GM21576 (cell line): ENCODE measurements at regions not wholly inside any gene's neighbourhood (a gene's known extent, or its start where the extent isn't known, plus 50 kb on each side); places are given as distances from the start of the nearest gene placed in this dataset.
"Not testable (repeated sequence)": the region's sequence is repeated elsewhere in the genome, so short reads cannot be mapped to it uniquely, and the experiment has no call there.

ENCODE experiments used
- ATAC-seq: cut with Tn5 transposase; IDR thresholded peaks from one replicate; pipeline ENCODE4 v1.9.1; 2021; ENCODE audit warnings: mild to moderate bottlenecking, moderate library complexity; ENCODE audit not compliant: unreplicated experiment

DNA sequence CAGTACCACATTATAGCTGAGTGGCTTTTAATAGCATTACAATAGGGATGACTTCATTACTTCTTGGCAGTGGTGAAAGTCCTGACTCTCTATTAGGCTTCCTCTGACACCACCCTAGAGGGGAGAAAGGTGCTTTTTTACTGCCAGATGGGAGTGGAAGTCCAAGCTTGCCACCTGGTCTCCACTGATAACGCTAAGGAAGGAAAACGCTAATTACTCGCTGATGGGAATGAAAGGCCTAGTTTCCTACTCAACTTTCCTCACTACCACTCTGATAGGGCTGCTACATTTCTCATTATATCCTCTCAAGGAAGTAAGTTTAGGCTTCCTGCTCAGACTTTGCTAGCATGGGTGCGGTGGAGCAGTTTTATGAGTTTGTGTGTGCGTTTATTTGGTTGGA lies 62.3 kb upstream of the PAGE3 start:
- ATAC-seq = no peak

DNA sequence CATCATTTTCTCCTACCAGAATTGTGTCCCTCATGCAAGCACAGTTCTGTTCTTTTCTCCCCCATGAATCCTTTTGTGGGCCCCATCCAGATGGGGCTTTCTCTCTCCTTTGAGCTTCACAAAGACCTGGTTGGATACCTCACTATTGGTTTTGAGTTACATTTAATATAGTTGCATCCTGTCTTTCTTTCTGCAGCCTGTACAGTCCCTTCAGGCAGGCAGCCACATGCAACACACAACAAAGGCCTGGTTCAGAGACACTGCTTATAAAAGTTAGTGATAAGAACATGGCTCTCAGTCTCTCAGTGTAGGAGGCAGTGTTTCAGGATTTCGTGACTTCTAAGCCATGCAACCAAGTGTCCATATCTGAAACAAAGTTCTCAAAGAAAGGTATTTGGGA lies 70.6 kb upstream of the PAGE3 start:
- ATAC-seq = no peak

DNA sequence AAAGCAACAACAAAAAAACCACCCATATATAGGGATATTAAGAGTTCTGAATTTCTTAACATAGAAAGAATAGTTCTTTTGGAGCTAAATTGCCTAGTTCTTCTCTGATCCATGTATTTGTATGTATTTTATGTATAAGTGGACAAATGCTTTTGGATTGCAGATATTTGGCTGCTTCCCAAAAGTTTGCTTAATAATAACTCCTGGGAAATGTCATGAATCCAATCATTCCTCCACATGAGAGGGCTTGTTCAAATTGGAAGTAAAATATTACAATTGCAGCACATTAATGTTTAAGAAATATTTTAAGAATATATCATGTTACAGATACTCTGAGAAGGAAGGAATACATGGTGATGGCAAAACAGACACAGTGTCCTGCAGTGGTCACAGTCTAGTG lies 71.5 kb upstream of the PAGE3 start:
- no peak for ATAC-seq

DNA sequence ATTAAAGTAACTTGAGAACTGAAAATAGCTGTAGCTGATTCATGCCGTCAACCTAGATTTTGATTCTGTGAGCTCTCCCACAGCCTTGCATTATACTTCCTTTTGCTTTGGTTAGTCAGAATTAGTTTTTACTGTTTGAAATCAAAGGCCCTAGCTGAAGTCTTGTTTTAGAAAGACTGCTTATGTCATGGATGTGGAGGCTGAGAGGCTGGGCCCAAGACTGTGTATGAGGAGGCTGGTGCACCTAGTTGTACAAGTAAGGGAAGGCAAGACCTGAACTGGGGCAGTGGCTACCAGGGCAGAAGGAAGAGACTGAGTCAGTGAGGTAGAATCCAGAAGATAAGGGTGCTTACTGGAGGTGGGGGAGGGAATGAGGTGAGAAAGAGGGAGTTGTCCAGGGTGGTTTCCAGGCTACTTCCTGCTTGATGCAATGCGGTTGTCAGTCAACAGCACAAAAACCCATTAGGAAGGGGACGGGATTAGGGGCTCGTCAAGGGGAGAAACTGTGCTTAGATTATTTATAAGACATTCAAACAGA lies 76.2 kb upstream of the PAGE3 start:
- ATAC-seq = no peak

DNA sequence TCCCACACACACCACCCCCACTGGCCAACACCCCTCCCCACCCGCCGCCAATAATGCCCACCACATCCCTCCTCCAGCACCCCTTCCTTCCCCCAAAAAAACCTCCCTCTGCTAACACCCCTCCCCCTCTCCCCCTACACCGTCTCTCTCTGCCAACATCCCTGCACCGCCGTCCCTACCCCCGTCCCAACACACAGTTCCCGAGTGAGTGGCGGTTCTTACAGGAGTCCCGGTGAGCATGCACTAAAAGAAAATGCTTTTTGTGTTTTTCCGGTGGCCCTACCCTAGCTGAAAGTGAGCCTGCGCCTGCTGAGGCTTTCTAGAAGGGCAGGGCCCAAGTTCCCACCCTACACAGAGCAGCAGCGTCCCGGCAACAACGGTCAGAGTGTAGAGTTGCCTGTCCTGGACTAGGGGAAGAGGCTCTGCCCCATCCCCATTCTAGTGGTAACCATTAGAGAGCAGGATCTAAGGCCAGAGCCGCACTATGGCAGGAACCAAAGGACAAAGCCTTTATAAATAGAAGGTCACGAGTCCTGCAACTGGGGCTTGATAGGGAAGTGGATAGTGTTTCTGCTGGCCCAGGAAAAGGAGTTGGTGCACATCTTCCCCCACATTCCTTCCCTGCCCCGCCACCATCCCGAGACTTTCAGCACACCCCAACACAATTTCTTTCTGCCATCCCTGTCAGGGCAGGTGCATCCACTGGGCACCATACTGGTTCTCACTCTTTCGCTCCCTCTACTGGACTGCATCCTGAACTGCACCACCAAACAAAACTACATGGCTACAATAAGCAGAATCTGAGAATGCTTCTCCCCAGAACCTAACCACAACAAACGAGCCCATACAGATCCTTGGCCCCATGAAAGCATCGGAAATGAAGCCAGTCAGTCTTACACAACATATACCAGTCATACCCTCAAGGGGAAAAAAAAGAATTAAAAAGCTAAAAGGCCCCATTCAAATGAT lies 78.1 kb upstream of the PAGE3 start:
- ATAC-seq = peak; percentile 89

DNA sequence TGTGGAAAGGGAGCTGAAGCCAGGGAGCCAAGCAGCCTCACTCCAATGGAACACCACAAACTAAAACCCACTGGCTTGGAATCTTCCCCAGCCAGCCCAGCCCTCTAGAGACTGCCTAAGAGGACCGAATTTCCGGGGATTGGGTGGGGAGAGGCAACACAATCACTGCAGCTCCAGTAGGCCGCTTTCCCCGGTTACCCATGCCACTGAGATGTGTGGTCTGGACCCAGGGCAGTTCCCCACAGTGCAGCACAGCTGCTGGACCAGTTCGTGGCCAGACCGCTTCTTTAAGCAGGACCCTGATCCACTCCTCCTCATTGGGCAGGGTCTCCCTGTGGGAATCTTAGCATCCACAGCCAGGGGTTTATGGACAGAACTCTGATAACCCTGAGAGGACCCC lies 91.9 kb upstream of the PAGE3 start:
- ATAC-seq = no peak

DNA sequence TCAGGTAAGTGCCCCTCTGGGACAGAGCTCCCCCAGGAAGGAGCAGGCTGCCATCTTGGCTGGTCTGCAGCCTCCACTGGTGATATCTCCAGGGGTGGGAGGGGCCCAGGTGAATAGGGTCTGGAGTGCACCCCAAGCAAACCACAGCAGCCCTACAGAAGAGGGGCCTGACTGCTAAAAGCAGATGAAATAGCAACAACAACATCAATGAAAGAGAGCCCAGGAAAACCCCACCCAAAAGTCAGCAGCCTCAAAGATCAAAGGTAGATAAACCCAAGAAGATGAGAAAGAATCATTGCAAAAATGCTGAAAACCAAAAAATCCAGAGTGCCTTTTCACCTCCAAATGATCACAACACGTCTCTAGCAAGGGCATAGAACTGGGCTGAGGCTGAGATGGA lies 92.5 kb upstream of the PAGE3 start:
- no peak for ATAC-seq

DNA sequence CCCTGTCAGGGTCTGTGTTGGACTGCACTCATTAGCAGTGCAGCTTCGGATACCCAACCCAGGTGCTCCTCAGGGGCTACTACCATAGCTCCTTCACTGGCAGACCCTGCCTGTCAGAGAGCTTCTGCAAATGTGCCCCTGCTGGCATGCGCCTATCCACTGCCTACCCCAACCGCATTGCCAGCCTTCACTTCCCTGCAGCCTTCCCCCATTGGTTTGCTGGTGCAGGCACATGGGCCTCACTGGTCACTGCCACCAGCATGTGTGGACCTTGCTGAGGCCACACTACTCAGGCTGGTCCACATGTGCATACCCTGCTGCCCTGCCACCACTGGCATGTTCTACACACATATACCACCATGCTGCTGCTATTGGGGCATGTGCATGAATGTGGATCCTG lies 72.5 kb upstream of the MAGEH1 start:
- no peak for ATAC-seq

DNA sequence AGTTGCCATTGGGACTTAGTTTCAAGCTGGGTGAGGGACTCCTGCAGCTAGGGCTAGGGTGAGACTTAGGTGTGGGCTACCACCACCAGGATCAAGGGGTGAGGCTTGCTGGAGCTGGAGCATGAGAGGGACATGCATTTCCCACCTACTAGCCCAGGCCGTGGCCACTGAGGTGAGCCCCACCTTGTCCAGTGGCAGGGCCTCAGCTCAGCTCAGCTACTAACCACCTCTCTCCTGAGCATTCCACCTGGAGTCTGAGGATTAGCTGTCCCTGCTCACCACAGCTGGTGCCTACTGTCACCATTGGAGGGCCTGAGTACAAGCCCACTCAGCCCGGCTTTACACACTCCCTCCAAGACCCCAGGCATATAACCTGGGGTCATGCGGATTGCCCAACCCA lies 62.6 kb upstream of the MAGEH1 start:
- no peak for ATAC-seq

DNA sequence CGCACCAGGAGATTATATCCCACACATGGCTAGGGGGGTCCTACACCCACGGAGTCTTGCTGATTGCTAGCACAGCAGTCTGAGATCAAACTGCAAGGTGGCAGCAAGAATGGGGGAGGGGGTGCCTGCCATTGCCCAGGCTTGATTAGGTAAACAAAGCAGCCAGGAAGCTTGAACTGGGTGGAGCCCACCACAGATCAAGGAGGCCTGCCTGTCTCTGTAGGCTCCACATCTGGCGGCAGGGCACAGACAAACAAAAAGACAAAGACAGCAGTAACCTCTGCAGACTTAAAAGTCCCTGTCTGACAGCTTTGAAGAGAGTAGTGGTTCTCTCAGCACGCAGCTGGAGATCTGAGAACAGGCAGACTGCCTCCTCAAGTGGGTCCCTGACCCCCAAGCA lies 55.1 kb upstream of the MAGEH1 start:
- not testable (repeated sequence) for ATAC-seq
